ENCODE measurements at regions not wholly inside any gene's neighbourhood (a gene's known extent, or its start where the extent isn't known, plus 50 kb on each side); places are given as distances from the start of the nearest gene placed in this dataset.

GRCh38 chr16:54407596-54407995 is 121.0 kb upstream of the IRX3 start:
- TF ChIP-seq CTCF (IDR thresholded peaks at IDR 0.05), result no peak
- TF ChIP-seq ZFX (IDR thresholded peaks at IDR 0.05; ENCODE audit: borderline replicate concordance), result no peak
